ENCODE measurements at regions not wholly inside any gene's neighbourhood (a gene's known extent, or its start where the extent isn't known, plus 50 kb on each side); places are given as distances from the start of the nearest gene placed in this dataset.

DNA sequence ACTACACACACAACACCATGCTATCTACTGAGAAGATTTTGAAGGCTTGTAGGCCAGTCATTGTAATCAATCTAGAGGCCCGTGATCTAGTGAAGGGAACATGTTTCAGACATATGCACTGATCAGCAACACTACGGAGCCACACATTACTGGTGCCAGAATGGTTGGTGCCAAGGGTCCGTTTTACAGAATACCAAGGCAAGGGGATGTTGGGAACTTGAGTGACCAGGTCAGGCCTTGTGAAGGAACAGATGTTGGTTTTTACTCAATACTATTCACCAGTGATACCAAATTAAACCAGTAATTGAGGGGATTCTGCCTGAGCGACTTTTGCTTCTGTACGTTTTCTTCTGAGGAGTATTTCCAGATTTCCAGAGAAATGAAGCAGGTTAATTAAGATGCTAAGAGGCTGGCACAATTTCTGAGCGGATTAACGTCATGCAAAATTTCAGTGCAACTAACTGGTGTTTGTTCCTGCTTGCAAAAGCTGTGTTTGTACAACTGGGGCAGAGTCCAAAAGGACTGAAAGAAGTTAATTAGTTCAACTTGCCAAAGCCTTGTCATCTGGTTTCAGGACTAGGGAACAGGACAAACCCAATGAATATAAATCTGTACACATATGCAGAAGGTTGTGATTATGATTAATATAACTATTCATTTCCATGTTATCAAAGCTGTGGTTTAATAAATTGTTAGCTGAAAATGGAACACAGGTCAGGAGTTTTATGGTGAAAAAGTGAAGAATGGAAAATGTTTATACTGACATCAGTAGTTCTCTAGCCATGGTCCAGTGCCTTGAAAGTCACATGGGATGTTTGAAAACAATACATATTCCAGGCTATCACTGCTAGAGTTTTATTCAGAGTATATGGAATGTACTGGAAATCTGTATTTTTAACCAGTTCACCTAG lies 432.1 kb upstream of the DCC start (continued):
- TF ChIP-seq ZNF414 (CRISPR knock-in tag; IDR thresholded peaks at IDR 0.05), result no peak
- no peak for TF ChIP-seq HHEX (CRISPR knock-in tag; IDR thresholded peaks at IDR 0.05)

DNA sequence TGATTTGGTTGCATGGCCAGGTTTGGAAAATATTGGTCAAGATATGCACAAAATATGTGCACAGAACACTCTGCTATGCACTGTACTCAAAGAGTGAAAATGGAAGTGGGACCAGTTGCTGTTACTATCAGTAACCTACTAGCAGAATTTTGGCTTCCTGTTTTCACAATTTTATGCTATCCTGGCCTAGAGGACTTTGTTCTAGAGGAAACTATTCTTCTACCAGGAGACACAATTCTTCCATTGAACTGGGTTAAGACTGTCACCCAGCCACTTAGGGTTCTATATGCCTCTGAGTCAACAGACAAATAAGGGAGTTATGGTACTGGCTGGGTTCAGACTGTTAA lies 431.4 kb upstream of the DCC start:
- Histone ChIP-seq H3K9ac (ENCODE audit: insufficient read depth, low read depth, low read length) (no peak overlapping the region), H3K27me3 (ENCODE audit: control insufficient read depth in 1 of 2, insufficient read depth in 2 of 2, low read length in 2 of 2) (no peaks in the 10 kb centered on the region), H3K4me1 (ENCODE audit: insufficient read depth, low read length) (peaks cover 21% of the 10 kb centered on the region), H3K27ac (ENCODE audit: extremely low read length, insufficient read depth, low read length) (no peak overlapping the region), H4K20me1 (ENCODE audit: insufficient read depth, low read length) (no peaks in the 10 kb centered on the region), H2AFZ (ENCODE audit: low read length) (no peak overlapping the region), H3K79me2 (ENCODE audit: insufficient read depth, low read length) (no peaks in the 10 kb centered on the region), H3K9me3 (ENCODE audit: low read length) (peaks cover 36% of the 10 kb centered on the region), H3K36me3 (replicated peaks in 1 of 2; ENCODE audit: control insufficient read depth in 1 of 2, insufficient read depth in 2 of 2, low read length in 2 of 2) (no peaks in the 10 kb centered on the region), H3K4me2 (ENCODE audit: low read depth, low read length) (peak overlapping the region; percentile 43), H3K4me3 (replicated peaks in 1 of 3; ENCODE audit: insufficient read depth in 1 of 3, low read depth in 2 of 3, low read length in 3 of 3) (no peak overlapping the region; a peak in 1 of 6 replicates)
- ChIA-PET CTCF (ENCODE audit: low intra/inter-chr PET ratio, low total read pairs) (no interaction called here), POLR2A (no interaction called here)
- TF ChIP-seq ZNF331 (CRISPR knock-in tag; IDR thresholded peaks at IDR 0.05) (no peak), MTERF4 (CRISPR knock-in tag; IDR thresholded peaks at IDR 0.05) (no peak), ERF (CRISPR knock-in tag; IDR thresholded peaks at IDR 0.05) (no peak), RNF2 (conservative IDR thresholded peaks at IDR 0.05; ENCODE audit: low read depth) (no peak), GFI1 (CRISPR knock-in tag; IDR thresholded peaks at IDR 0.05; ENCODE audit: borderline replicate concordance) (no peak)
- FAIRE-seq, result no peak
- ATAC-seq, result peak; percentile 62
- in situ Hi-C loops (cut with HindIII; ENCODE audit: extremely low pct_ligation_motif_present, low pct_unique_long_range_greater_than_20kb), result no loop called here
- BruUV-seq (replicated peaks), result no TSS peak
- no peak for DNase-seq (ENCODE audit: low spot score)
- intact Hi-C loops (cut with micrococcal nuclease; ENCODE audit: unreplicated experiment), result no loop called here

Data from HepG2 (cell line).